Posterior vena cava (tissue), 2 donors: ENCODE measurements at regions not wholly inside any gene's neighbourhood (a gene's known extent, or its start where the extent isn't known, plus 50 kb on each side); places are given as distances from the start of the nearest gene placed in this dataset.
A peak's percentile ranks its signal among the peaks of the same experiment; 100 is the strongest.

Experiments used
- DNase-seq: peaks from one replicate; pipeline ENCODE4 v3.0.0-alpha.2; 2020; ENCODE audit warnings: low spot score
- intact Hi-C, 2 donors: fragments of 100-400 bp; cut with DNase I; formaldehyde crosslinking; loops; one replicate each; pipeline versions ENCODE4 v1.14.1 to v1.14.2; 2022 to 2023
- donor health status: DM: yes; HTN: yes; CAD: no.
- donor health status: DM: yes; HTN: yes; CAD: no.

DNA sequence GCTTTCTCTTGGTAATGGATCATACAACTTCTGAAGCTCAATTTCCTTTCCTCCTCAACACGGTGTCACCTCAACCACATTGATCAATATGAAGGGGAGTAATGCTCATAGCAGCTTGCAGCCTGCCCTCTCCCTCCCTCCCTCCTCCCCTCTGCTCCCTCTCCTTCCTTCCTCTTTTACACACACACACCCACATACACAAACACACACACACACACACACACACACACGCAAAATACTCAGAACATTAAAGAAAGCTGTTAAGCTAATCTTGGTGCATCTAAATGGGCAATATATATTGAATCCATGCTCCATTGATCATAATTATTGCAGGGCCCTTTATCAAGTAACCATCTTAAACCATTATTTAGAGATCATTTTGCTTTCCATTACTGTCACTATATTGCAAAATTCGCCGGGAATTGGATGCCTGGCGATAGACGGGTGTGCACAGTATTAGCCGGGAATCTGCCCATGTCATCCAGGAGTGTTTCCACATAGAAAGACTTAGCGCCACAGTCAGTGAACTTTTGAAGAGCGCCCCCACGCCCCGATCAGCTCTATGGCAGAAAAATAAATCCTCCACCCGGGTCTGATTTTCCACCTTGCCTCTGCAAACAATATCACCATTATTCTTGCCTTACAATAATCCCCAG, 122.0 kb downstream of the PRLHR start:
- intact Hi-C loops, result no loop called here
- no peak for DNase-seq

- intact Hi-C loops, result no loop called here
- no peak for DNase-seq
Observed at GRCh38 chr10:118472415-118473304, 122.8 kb downstream of the PRLHR start.

GRCh38 chr10:118471863-118472262, 123.6 kb downstream of the PRLHR start:
- intact Hi-C loops, result no loop called here

DNA sequence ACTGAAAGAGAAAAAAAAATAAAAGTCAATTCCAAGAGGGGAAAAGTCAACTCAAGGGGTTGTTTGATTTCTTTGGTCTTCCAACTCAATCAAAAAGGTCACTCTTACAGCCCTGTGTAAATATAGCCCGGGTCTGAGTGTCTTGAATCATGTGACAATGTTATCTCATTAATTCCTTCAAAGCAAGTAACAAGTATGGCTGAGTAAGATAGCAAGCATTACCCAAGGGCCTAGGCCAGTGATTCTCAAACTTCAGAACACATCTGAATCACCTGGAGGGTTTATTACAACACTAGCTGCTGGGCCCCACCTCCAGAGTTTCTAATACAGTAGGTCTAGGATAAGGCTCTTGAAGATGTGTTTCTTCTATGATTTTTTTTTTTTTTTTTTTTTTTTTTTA, 125.0 kb downstream of the PRLHR start:
- no peak for DNase-seq
- intact Hi-C loops, result no loop called here

More at GRCh38 chr10:118471863-118472262, 123.6 kb downstream of the PRLHR start:
- DNase-seq, result no peak

DNA sequence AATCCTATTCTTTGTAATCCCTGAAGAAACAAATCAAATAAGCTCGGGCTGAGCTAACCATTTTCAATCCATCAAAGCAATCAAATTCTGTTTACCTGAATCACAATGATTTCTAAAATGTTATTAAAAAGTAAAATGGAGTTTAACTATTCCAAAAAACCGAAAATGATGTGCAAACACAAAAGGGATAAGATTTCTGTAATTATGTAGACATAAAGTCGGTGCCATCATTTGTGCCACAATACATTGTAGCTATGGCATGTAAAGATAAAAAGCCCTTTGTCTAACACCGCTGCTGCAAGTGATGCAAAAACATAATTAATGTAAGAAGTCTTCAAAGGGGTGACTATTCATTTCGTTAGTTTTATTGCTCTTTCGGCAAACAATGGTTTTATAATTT, 125.1 kb upstream of the FAM204A start:
- intact Hi-C loops, result no loop called here
- DNase-seq, result no peak

DNA sequence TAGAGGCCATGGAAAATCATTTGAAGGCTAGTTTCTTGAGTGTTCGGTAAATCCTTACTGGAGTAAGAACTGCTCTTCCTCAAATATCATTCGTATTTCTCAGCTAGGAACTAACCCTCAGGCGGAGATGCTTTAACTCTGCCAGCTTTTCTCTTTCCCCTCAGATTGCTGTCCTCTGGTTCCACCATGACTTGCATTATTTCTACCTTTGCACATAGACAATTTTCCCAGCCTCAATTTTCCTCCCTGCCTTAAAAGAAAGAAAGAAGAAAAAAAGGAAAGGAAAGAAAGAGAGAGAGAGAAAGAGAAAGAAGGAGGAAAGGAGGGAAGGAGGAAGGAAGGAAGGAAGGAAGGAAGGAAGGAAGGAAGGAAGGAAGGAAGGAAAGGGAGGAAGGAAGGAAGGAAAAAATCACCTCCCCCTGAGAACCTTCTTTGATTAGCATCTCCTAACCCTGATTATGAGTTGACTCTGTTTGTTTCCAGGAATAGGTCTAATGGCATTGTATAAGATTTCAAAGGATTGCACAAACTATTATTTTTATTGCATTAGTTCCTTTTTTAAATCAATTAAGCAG, 123.3 kb upstream of the FAM204A start:
- DNase-seq, result no peak
- intact Hi-C loops, result no loop called here

- intact Hi-C loops, result no loop called here
Observed at GRCh38 chr10:118463740-118464139, 121.6 kb upstream of the FAM204A start.

DNA sequence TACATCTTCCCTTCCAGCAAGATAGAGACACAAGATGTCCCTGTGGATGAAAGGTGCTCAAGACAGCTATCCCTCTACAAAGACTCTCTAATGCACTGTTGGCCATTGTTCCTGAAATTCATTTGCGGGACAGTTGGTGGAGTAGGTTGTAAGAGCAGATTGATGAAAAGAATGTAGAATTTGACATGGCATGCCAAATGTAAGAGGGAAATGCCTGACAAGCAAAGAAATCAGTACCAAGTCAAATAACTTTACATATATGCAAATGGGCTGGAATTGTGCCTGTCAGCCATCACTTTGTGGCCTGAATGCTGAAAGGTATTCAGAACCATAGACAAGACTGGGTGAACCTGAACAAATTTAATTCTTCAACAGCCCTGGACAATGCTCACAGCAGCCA, 120.3 kb upstream of the FAM204A start:
- intact Hi-C loops, result no loop called here
- no peak for DNase-seq

More at GRCh38 chr10:118463740-118464139, 121.6 kb upstream of the FAM204A start:
- DNase-seq, result no peak

DNA sequence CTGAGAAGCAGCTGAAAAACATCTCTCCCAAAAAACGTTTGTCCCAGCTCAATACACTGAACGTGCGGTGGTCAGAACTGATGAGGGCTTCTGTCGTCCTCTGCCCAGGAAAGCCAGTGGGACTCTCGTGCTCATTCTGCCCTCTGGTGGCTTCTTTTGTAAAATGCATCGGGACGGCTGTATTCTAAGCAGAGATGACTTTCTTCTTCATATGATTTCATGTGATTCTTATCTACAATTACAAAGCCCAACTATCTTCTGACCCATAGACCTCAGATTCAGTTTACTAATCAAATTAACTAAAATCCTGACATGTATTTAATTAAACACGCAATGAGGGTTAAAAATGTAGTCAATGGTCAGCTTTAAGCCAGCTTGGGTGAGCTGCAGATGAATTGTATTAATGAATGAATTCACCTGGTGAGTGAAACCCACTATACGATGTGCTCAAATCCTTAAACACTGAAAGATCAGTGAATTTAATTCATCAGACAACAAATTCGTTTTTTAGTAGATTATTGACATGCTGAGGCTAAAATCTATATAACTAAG, 117.6 kb upstream of the FAM204A start:
- intact Hi-C loops, result loop anchor here in 1 of 2 donors (5.0 kb wide), 1 partner anchor 1107 kb away; no protein-coding TSS in a partner anchor

DNA sequence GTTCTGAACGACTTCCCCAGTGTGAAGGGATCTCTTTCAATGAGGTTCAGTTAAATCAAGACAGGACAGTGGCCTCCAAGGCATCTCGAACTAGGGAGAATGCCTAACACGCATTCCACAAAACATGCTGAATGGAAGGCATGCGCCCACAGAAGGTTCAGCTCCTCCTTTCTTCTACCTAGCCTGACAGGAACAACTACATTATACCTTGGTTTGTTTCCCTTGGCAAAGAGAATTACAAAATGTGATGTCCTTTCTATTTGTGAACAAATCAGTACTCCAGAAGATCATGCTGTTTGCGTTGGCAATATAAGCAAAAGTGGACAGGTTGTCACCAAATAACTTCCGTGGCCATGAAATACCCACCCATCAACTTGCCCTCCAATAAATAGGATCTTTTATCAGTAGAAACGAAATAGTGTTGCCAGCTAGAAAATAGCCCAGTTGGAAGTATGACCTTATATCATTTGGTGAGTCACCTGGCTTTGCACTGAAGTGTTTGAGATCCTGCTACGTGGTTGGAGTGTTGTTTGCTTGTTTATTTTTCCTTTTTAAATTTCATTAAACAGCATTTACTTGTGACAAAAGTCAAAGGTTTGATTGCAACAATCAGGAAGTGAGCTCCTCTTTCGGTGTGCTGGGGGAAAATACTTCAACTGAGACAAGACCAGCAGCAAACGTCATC, 117.0 kb upstream of the FAM204A start:
- DNase-seq, result no peak
- intact Hi-C loops, result loop anchor here in 1 of 2 donors (5.0 kb wide), 1 partner anchor 1107 kb away; no protein-coding TSS in a partner anchor

More for the DNA sequence above, 117.6 kb upstream of the FAM204A start:
- DNase-seq, result no peak

DNA sequence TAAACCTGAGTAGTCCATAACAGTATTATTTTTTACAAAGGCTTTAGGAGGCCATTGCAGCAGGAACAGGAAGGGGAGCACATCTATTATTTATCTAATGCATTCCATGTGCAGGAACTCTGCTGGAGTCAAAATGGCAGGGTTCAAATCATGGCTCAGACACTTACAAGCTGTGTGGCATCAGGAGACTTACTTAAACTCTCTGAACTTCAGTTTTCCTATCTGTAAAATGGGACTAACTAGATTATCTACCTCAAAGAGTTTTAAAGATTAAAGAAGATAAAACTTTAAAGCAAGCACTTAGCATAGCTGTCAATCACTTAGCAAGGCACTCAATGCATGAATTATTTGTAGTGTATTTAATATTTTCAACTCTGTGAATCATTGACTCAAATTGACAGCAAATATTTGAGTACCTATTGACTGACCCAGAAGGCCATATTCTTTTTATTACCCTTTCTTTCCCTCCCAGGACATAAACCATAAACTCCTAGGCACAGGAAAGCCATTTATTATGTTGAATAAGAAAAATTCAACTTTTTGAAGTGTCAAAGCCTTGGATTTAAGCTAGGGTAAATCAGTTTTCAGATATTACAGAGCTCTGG, 115.8 kb upstream of the FAM204A start:
- intact Hi-C loops, result loop anchor here in 1 of 2 donors (5.0 kb wide), 1 partner anchor 1106 kb away; no protein-coding TSS in a partner anchor

GRCh38 chr10:118455181-118455695, 113.1 kb upstream of the FAM204A start:
- DNase-seq, result no peak
- intact Hi-C loops, result loop anchor here in 1 of 2 donors (5.0 kb wide), 1 partner anchor 1103 kb away; no protein-coding TSS in a partner anchor

More for the DNA sequence above, 115.8 kb upstream of the FAM204A start:
- DNase-seq, result no peak

- DNase-seq, result no peak
- intact Hi-C loops, result no loop called here
Observed at GRCh38 chr10:118454211-118454610, 112.1 kb upstream of the FAM204A start.

GRCh38 chr10:118452098-118452497, 110.0 kb upstream of the FAM204A start:
- intact Hi-C loops, result no loop called here
- no peak for DNase-seq

GRCh38 chr10:118449521-118449920, 107.4 kb upstream of the FAM204A start:
- intact Hi-C loops, result loop anchor here in 1 of 2 donors (10.0 kb wide), 1 partner anchor 935 kb away; no protein-coding TSS in a partner anchor
- no peak for DNase-seq

DNA sequence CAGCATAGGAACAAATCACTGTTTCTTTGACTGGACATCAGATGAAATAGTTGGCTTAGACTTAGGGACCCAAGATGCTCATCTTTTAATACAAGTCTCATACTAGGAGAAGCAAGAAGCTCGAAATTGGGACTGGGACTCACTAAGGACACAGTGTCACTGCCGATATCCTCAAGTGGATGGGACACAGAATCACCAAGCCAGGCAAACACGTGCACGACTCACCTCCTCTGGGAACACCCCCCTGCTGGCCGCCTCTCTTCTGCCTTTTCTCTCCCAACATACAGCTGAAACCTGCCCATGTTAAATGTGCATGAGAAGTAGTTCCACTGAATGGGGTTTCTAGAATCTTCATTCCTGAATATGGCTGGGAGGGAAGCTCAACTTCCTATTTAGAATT, 106.6 kb upstream of the FAM204A start:
- intact Hi-C loops, result loop anchor here in 1 of 2 donors (10.0 kb wide), 1 partner anchor 934 kb away; no protein-coding TSS in a partner anchor
- no peak for DNase-seq

DNA sequence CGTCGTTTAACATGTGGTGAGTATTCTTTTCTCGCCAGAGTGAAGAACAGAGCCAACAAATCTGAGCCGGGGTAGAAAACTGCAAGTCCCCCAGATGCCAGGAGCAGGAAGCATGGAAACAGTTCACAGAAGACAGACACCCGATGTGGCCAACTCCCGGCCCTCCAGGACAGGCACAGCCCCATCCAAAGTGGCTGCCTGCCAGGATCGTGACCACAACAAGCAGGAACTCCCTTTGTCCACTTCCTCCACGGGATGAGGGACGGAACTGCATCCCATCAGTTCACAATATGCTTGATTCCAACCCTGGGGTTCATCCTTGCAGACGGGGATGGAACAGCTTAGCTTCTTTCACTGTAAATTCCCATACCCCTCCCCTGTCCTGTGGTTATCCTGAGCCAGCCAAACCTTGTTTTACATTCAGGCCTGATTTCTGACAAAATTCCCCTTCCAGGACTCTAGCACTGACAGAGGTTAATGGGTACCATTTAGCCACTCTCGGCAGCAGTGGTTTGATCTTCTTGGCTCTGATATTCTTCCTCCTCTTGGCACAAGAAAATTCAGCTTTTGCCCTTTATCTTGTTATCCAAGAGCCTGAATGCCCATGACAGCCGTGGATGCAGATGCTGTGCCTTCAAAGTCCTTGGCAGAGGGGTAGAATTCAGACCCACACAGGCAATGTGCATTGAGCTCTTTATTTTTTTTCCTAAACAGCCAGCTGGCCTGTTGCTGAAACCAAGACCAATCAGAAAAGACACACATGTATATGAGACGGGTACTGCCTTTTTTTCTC, 105.5 kb upstream of the FAM204A start:
- intact Hi-C loops, result loop anchor here in 1 of 2 donors (10.0 kb wide), 1 partner anchor 933 kb away; no protein-coding TSS in a partner anchor
- DNase-seq, result peak; percentile 87
